ENCODE measurements at regions not wholly inside any gene's neighbourhood (a gene's known extent, or its start where the extent isn't known, plus 50 kb on each side); places are given as distances from the start of the nearest gene placed in this dataset.
"Not testable (repeated sequence)": the region's sequence is repeated elsewhere in the genome, so short reads cannot be mapped to it uniquely, and the experiment has no call there.

DNA sequence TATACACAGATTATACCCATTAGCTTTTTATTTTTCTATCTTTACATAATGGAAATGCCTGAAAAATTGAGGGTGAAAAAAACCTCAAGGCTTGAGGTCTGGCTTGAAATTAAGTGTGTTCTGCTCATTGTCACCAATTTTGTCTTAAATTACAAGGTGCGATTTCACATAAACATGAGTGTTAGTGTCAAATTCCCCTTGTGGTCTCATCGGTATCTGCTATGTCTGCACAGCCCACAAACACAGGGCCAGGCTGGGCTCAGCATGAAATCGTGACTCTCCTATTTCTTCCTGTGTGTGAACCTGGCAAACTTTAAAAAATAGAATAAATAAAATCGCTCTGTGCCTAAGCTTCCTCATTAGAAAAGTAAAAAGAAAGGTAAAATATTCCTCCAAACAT is 109.1 kb downstream of the CRLF2 start:
- DNase-seq (ENCODE audit: low read depth): no peak
- TF ChIP-seq, protein P1, sequence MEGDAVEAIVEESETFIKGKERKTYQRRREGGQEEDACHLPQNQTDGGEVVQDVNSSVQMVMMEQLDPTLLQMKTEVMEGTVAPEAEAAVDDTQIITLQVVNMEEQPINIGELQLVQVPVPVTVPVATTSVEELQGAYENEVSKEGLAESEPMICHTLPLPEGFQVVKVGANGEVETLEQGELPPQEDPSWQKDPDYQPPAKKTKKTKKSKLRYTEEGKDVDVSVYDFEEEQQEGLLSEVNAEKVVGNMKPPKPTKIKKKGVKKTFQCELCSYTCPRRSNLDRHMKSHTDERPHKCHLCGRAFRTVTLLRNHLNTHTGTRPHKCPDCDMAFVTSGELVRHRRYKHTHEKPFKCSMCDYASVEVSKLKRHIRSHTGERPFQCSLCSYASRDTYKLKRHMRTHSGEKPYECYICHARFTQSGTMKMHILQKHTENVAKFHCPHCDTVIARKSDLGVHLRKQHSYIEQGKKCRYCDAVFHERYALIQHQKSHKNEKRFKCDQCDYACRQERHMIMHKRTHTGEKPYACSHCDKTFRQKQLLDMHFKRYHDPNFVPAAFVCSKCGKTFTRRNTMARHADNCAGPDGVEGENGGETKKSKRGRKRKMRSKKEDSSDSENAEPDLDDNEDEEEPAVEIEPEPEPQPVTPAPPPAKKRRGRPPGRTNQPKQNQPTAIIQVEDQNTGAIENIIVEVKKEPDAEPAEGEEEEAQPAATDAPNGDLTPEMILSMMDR (IDR thresholded peaks at IDR 0.05; ENCODE audit: low read depth, low read length, missing control alignments): no peak
- in situ Hi-C loops (cut with HindIII; ENCODE audit: low sequenced_read_pairs): no loop called here
- no peak overlapping the region for H3K4me3 ChIP-seq (ENCODE audit: low read depth, low read length)

DNA sequence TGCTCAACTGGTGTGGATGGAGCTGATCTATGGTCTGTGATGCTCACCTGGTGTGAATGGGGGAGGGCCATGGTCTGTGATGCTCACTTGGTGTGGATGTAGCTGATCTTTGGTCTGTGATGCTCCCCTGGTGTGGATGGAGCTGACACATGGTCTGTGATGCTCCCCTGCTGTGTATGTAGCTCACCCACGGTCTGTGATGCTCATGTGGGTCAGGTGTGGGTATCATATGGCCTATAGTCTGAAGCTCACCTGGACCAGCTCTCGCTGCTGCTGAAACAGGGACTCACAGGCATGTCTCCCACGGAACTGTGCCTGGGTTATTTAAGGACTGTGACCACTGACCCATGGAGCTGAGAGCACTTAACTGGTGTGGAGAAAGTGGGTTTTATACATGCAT is 109.7 kb downstream of the CRLF2 start:
- in situ Hi-C loops (cut with HindIII; ENCODE audit: low sequenced_read_pairs): no loop called here
- H3K4me3 ChIP-seq (ENCODE audit: low read depth, low read length): no peak overlapping the region
- DNase-seq (ENCODE audit: low read depth): no peak
- TF ChIP-seq, protein P1 (IDR thresholded peaks at IDR 0.05; ENCODE audit: low read depth, low read length, missing control alignments): no peak

DNA sequence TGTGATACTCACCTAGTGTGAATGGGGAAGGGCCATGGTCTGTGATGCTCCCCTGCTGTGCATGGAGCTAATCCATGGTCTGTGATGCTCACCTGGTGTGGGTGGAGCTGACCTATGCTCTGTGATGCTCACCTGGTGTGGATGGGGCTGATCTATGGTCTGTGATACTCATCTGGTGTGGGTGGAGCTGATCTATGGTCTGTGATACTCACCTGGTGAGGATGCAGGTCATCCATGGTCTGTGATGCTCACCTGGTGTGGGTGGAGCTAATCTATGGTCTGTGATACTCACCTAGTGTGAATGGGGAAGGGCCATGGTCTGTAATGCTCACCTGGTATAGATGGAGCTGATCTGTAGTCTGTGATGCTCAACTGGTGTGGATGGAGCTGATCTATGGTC is 110.2 kb downstream of the CRLF2 start:
- H3K4me3 ChIP-seq (ENCODE audit: low read depth, low read length); DNase-seq (ENCODE audit: low read depth); in situ Hi-C loops (cut with HindIII; ENCODE audit: low sequenced_read_pairs): not testable (repeated sequence)

DNA sequence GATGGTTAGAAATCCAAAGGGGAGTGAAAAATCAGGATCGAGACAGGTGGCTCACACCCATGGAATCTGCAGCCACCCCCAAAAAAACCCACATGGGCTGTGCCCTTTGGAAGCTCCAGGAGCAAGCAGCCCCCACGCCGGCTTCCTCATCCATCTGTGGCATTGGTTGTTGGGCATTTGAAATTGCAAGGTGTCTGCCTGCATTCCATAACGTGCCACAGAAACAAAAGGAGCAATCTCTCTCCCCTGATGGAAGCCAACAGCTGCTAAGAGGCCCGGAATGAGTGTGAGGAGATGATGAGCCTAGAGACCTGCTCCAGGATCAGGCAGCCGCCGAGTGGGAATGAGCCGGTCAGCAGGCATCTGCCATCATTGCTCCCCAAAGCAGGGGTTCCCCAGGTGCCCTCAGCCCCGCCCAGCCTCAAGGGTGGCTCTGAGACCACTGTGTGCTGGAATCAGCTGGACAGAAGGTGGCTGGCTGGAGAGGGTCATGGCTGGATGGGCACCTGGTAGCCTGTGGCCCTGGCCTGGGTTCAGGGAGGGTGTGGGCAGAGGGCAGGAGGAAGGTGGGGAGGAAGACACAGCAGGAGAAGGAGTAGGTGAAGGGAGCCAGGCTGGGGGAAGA is 113.2 kb downstream of the CRLF2 start:
- DNase-seq (ENCODE audit: low read depth): no peak
- H3K4me3 ChIP-seq (ENCODE audit: low read depth, low read length): no peak overlapping the region
- in situ Hi-C loops (cut with HindIII; ENCODE audit: low sequenced_read_pairs): no loop called here
- TF ChIP-seq, protein P1 (IDR thresholded peaks at IDR 0.05; ENCODE audit: low read depth, low read length, missing control alignments): no peak

DNA sequence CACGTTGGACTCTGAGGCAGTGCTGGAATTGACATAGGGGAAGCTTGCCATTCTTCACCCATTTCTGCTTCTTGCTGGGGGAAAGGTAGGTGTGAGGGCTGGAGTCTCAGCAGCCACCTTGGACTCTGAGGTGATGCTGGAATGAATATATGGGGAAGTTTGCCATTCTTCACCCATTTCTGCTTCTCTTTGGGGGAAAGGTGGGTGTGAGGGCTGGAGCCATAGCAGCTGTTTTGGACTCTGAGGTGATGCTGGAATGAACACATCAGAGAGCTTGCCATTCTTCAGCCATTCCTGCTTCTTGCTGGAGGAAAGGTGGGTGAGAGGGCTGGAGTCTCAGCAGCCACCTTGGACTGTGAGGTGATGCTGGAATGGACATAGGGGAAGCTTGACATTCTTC is 115.1 kb downstream of the CRLF2 start:
- TF ChIP-seq, protein P1 (IDR thresholded peaks at IDR 0.05; ENCODE audit: low read depth, low read length, missing control alignments): no peak
- H3K4me3 ChIP-seq (ENCODE audit: low read depth, low read length): no peak overlapping the region
- in situ Hi-C loops (cut with HindIII; ENCODE audit: low sequenced_read_pairs): no loop called here
- DNase-seq (ENCODE audit: low read depth): no peak

DNA sequence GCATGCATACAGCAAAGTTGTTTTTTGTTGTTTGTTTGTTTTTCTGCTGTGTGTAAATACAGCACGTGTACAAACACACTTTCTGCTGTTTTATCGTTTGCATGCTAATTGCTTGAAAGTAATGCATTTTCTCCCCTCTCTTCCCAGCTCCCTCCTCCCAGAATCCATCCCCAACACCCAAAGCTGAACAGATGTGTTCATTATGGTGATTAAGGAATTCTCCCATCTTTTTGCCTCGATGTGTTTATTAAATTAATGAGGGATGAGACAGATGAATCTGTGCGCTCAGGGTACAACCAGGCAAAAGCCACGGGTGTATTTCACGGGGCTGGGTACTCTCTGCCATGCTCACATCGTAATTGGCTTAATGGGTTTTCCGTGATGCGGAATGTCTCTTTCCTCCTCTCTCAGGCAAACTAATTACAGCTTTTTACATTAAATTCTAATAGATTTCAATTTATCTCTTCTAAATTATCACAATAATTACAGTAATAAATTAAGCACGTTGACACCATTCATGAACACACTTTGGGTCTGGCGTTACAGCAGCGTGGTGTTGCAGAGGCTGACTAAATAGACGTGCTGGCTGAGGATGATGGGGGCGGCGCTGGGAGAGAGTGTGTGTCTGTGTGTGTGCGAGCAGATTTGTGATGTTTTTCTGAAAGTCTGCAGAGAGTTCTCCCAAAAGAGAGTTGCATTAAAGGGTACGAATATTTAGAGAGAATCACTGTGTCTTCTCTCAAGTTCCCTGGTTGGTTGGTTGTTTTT is 117.7 kb downstream of the CRLF2 start:
- H3K4me3 ChIP-seq (ENCODE audit: low read depth, low read length): no peak overlapping the region
- TF ChIP-seq, protein P1 (IDR thresholded peaks at IDR 0.05; ENCODE audit: low read depth, low read length, missing control alignments): no peak
- no peak for DNase-seq (ENCODE audit: low read depth)
- in situ Hi-C loops (cut with HindIII; ENCODE audit: low sequenced_read_pairs): no loop called here

Measured in astrocyte of the cerebellum (primary cell).